Transverse colon (tissue), 4 donors: ENCODE measurements at regions not wholly inside any gene's neighbourhood (a gene's known extent, or its start where the extent isn't known, plus 50 kb on each side); places are given as distances from the start of the nearest gene placed in this dataset.

Source experiments
- DNase-seq: peaks from one replicate; pipeline ENCODE4 v3.0.0-alpha.2; 2019
- H3K27ac ChIP-seq, 4 donors: fragments of 200-600 bp; sonication (generic); 2 replicates each; pipeline ENCODE4 v1.5.1; 2016 to 2018; ENCODE audit warnings: inconsistent platforms in 4 of 4
- H3K27me3 ChIP-seq: fragments of 200-600 bp; sonication (generic); 2 replicates; pipeline ENCODE4 v1.5.1; 2017; ENCODE audit warnings: inconsistent platforms
- H3K36me3 ChIP-seq, 4 donors: fragments of 200-600 bp; sonication (generic); 2 replicates each; pipeline ENCODE4 v1.5.1; 2017 to 2019; ENCODE audit warnings: inconsistent platforms in 4 of 4
- H3K4me1 ChIP-seq, 4 donors: fragments of 200-600 bp; sonication (generic); 2 replicates each; pipeline ENCODE4 v1.5.1; 2017 to 2020; ENCODE audit warnings: inconsistent platforms in 4 of 4
- H3K4me3 ChIP-seq, 4 donors: fragments of 200-600 bp; sonication (generic); 1 replicate in 1 of 4; 2 replicates in 3 of 4; pipeline versions ENCODE4 v1.5.1 to v1.6.1; 2017 to 2019; ENCODE audit warnings: inconsistent platforms in 4 of 4
- H3K9me3 ChIP-seq, 2 donors: fragments of 200-600 bp; sonication (generic); 2 replicates each; pipeline ENCODE4 v1.5.1; 2017 to 2019; ENCODE audit warnings: inconsistent platforms in 2 of 2
- CTCF ChIP-seq, 5 experiments: fragments of 200-600 bp in 3 of 5; fragments of 450-650 bp in 2 of 5; sonication (generic) in 3 of 5; IDR thresholded peaks; 1 replicate in 2 of 5; 2 replicates in 3 of 5; pipeline ENCODE4 v1.5.1; 2016 to 2017; ENCODE audit warnings: antibody characterized with exemption in 5 of 5, inconsistent platforms in 3 of 5, mild to moderate bottlenecking in 2 of 5, moderate library complexity in 1 of 5
- EP300 ChIP-seq: sonication (generic); formaldehyde crosslinking; IDR thresholded peaks from one replicate; pipeline ENCODE4 v1.6.1; 2017; ENCODE audit warnings: antibody characterized with exemption, low read depth
- POLR2A ChIP-seq: fragments of 450-650 bp; IDR thresholded peaks from one replicate; pipeline ENCODE4 v1.6.1; 2016; ENCODE audit warnings: antibody characterized with exemption, mild to moderate bottlenecking, moderate library complexity
- POLR2AphosphoS5 ChIP-seq, 3 donors: sonication (generic); formaldehyde crosslinking; IDR thresholded peaks; one replicate each; pipeline ENCODE4 v1.6.1; 2016; ENCODE audit warnings: antibody characterized with exemption in 3 of 3
- WGBS, 2 donors: methylation state at CpG; one replicate each; pipeline ENCODE4 v1.1.5; 2018; ENCODE audit warnings: low coverage in 1 of 2; 5-methylcytosine and 5-hydroxymethylcytosine counted together
- in situ Hi-C, 4 donors: fragments of 200-750 bp; cut with MboI; loops; one replicate each; pipeline versions ENCODE4 v1.15.0 to v1.15.1; 2017; ENCODE audit warnings: low sequenced_read_pairs in 3 of 4, low pct_ligation_motif_present in 1 of 4, low pct_unique_long_range_greater_than_20kb in 1 of 4
- intact Hi-C: fragments of 100-400 bp; cut with DNase I; formaldehyde crosslinking; loops from one replicate; pipeline ENCODE4 v1.15.1; 2023; ENCODE audit warnings: low total_unique reads

- in situ Hi-C loops, result no loop called here
- Histone ChIP-seq H3K4me1 (no peaks in the 10 kb centered on the region), H3K4me3 (no peak overlapping the region)
Observed at GRCh38 chr9:118058227-118058626, 354.0 kb downstream of the TLR4 start.

GRCh38 chr9:118059484-118060278 lies 355.5 kb downstream of the TLR4 start:
- H3K4me3 ChIP-seq, result no peak overlapping the region
- intact Hi-C loops (no loop called here), in situ Hi-C loops (no loop called here)
- H3K36me3 ChIP-seq, result no peaks in the 10 kb centered on the region
- no peak overlapping the region for H3K27ac ChIP-seq
- H3K4me1 ChIP-seq, result no peaks in the 10 kb centered on the region
- H3K27me3 ChIP-seq, result no peaks in the 10 kb centered on the region
- TF ChIP-seq POLR2A (no peak), EP300 (no peak), CTCF (IDR thresholded peaks at IDR 0.05) (no peak), POLR2AphosphoS5 (IDR thresholded peaks at IDR 0.05) (no peak)
- H3K9me3 ChIP-seq, result no peaks in the 10 kb centered on the region
- 30 to 31% methylated on average over 10 to 11 of the region's 11 CpGs for WGBS, 2 donors
- no peak for DNase-seq

More at GRCh38 chr9:118058227-118058626, 354.0 kb downstream of the TLR4 start:
- WGBS, 2 donors, result 32 to 42% methylated on average over 2 of the region's 2 CpGs
- DNase-seq, result no peak
- Histone ChIP-seq H3K27ac (no peak overlapping the region), H3K9me3 (no peaks in the 10 kb centered on the region), H3K36me3 (no peaks in the 10 kb centered on the region), H3K27me3 (no peaks in the 10 kb centered on the region)
- TF ChIP-seq POLR2AphosphoS5 (IDR thresholded peaks at IDR 0.05) (no peak), POLR2A (no peak), CTCF (IDR thresholded peaks at IDR 0.05) (no peak), EP300 (no peak)
- intact Hi-C loops, result no loop called here

DNA sequence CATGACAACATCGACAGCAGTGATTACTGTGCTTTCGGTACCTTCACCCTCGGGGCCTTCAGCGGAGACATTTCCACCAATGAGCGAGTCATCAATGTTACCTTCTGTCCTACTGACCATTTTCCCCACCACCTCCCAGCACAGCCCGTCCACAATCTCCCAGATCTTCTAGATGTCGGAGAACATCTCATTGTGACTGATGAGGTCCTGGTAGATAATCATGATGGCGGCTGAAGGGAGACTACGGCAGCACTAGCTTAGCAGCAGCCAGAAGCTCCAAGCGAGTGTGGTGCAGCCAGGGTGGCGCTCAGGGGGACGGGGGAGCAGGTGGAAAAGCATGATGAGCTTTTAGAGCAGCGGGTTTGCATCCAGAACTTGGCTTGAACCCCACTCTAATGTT lies 379.0 kb downstream of the TLR4 start:
- no peak overlapping the region for H3K4me3 ChIP-seq
- DNase-seq, result no peak
- H3K36me3 ChIP-seq, result no peaks in the 10 kb centered on the region
- no peaks in the 10 kb centered on the region for H3K27me3 ChIP-seq
- no peak overlapping the region for H3K27ac ChIP-seq
- 83% methylated on average over 11 to 13 of the region's 13 CpGs for WGBS, 2 donors
- H3K9me3 ChIP-seq, result no peaks in the 10 kb centered on the region
- H3K4me1 ChIP-seq, result no peaks in the 10 kb centered on the region
- intact Hi-C loops, result no loop called here
- TF ChIP-seq EP300 (no peak), POLR2A (no peak), POLR2AphosphoS5 (IDR thresholded peaks at IDR 0.05) (no peak), CTCF (IDR thresholded peaks at IDR 0.05) (no peak)
- in situ Hi-C loops, result no loop called here

GRCh38 chr9:118088090-118088489 lies 383.9 kb downstream of the TLR4 start:
- in situ Hi-C loops (no loop called here), intact Hi-C loops (no loop called here)
- Histone ChIP-seq H3K27me3 (no peaks in the 10 kb centered on the region), H3K4me3 (no peak overlapping the region), H3K27ac (no peak overlapping the region), H3K4me1 (no peaks in the 10 kb centered on the region), H3K9me3 (no peaks in the 10 kb centered on the region), H3K36me3 (no peaks in the 10 kb centered on the region)
- WGBS, 2 donors, result 61 to 69% methylated on average over 2 of the region's 2 CpGs
- no peak for TF ChIP-seq CTCF (IDR thresholded peaks at IDR 0.05)
- no peak for TF ChIP-seq EP300
- TF ChIP-seq POLR2AphosphoS5 (IDR thresholded peaks at IDR 0.05), result no peak
- no peak for TF ChIP-seq POLR2A
- no peak for DNase-seq
